ENCODE measurements at regions not wholly inside any gene's neighbourhood (a gene's known extent, or its start where the extent isn't known, plus 50 kb on each side); places are given as distances from the start of the nearest gene placed in this dataset.

GRCh38 chr3:195005251-195005620 lies 265.7 kb downstream of the XXYLT1 start:
- no peak overlapping the region for H3K14ac ChIP-seq (ENCODE audit: insufficient read depth, low read length)
- H3K56ac ChIP-seq (ENCODE audit: insufficient read length, low read depth, low read length), result no peak overlapping the region
- H3K79me1 ChIP-seq (ENCODE audit: insufficient read depth, low read depth, low read length, poor library complexity, severe bottlenecking), result no peaks in the 10 kb centered on the region
- H3K27me3 ChIP-seq (ENCODE audit: insufficient read depth, low read length), result no peaks in the 10 kb centered on the region
- H3K4ac ChIP-seq (ENCODE audit: low read depth, low read length), result no peak overlapping the region
- no peak overlapping the region for H4K5ac ChIP-seq (ENCODE audit: insufficient read length, low read depth, low read length)
- H2BK12ac ChIP-seq (ENCODE audit: insufficient read length, low read depth, low read length), result no peak overlapping the region
- H3K23me2 ChIP-seq (ENCODE audit: insufficient read length, low read depth, low read length, poor library complexity, severe bottlenecking), result no peaks in the 10 kb centered on the region
- no peak overlapping the region for H2BK120ac ChIP-seq (ENCODE audit: low read depth, low read length, poor library complexity, severe bottlenecking)
- no peak overlapping the region for H2AK5ac ChIP-seq (ENCODE audit: insufficient read length, low read length)
- no peaks in the 10 kb centered on the region for H4K20me1 ChIP-seq (ENCODE audit: control insufficient read depth, insufficient read depth, insufficient read length)
- H3K27ac ChIP-seq (ENCODE audit: insufficient read length, low read depth, low read length), result no peak overlapping the region
- Mint-ChIP-seq H3K36me3 (ENCODE audit: insufficient read depth in 1 of 3, low read depth in 3 of 3) (peaks cover 4 to 12% (median 11%) of the 10 kb centered on the region in 3 experiments; a peak in 5 of 7 replicates), H3K4me3 (no peak overlapping the region), H3K27ac (no peak overlapping the region), H3K9me3 (peaks cover 16 to 19% of the 10 kb centered on the region in 2 experiments), H3K4me1 (peaks cover 23 to 31% of the 10 kb centered on the region in 2 experiments), H3K27me3 (ENCODE audit: low read depth) (peaks cover 26% of the 10 kb centered on the region)
- H2BK15ac ChIP-seq (ENCODE audit: low read depth, low read length), result no peak overlapping the region
- no peak overlapping the region for H3K4me2 ChIP-seq (ENCODE audit: insufficient read depth, insufficient read length, low read length)
- no peaks in the 10 kb centered on the region for H3K79me2 ChIP-seq (ENCODE audit: insufficient read depth, low read length)
- no peak overlapping the region for H3K9ac ChIP-seq (ENCODE audit: extremely low read depth, insufficient read length, low read length)
- H4K8ac ChIP-seq (replicated peaks; ENCODE audit: insufficient read length, low read depth, low read length), result no peak overlapping the region
- H4K91ac ChIP-seq (ENCODE audit: insufficient read length, low read depth, low read length), result no peak overlapping the region
- no CpG with 5 or more reads among the region's 7 CpGs for WGBS (ENCODE audit: extremely low coverage, insufficient read length, low lambda C conversion rate)
- peaks cover 5% of the 10 kb centered on the region for H3K9me3 ChIP-seq (ENCODE audit: control insufficient read depth, low read depth, low read length)
- no peak overlapping the region for H3K18ac ChIP-seq (ENCODE audit: insufficient read length, low read depth, low read length)
- peak; percentile 43; the same call in 2 of the 3 replicates for TF ChIP-seq CTCF (conservative IDR thresholded peaks at IDR 0.05)
- H3K23ac ChIP-seq (ENCODE audit: insufficient read length, low read depth, low read length), result no peak overlapping the region
- no peak overlapping the region for H3T11ph ChIP-seq (ENCODE audit: low read length)
- H2AFZ ChIP-seq (ENCODE audit: low read length), result no peak overlapping the region
- H2BK5ac ChIP-seq (ENCODE audit: insufficient read length, low read length), result no peak overlapping the region
- no peak overlapping the region for H2BK20ac ChIP-seq (ENCODE audit: low read depth, low read length, poor library complexity, severe bottlenecking)
- no peaks in the 10 kb centered on the region for H3K4me1 ChIP-seq (ENCODE audit: insufficient read depth, low read length)
- DNase-seq, result no peak
